ENCODE measurements at regions not wholly inside any gene's neighbourhood (a gene's known extent, or its start where the extent isn't known, plus 50 kb on each side); places are given as distances from the start of the nearest gene placed in this dataset.
"Not testable (repeated sequence)": the region's sequence is repeated elsewhere in the genome, so short reads cannot be mapped to it uniquely, and the experiment has no call there.

DNA sequence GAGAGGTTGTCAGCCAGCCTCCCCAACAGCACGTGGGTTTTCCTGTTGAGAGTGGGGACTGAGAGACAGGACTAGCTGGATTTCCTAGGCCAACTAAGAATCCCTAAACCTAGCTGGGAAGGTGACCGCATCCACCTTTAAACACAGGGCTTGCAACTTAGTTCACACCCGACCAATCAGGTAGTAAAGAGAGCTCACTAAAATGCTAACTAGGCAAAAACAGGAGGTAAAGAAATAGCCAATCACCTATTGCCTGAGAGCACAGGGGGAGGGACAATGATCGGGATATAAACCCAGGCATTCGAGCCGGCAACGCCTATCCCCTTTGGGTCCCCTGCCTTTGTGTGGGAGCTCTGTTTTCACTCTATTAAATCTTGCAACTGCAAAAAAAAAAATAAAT is 180.5 kb upstream of the TBX18 start:
- TF ChIP-seq, protein P1, sequence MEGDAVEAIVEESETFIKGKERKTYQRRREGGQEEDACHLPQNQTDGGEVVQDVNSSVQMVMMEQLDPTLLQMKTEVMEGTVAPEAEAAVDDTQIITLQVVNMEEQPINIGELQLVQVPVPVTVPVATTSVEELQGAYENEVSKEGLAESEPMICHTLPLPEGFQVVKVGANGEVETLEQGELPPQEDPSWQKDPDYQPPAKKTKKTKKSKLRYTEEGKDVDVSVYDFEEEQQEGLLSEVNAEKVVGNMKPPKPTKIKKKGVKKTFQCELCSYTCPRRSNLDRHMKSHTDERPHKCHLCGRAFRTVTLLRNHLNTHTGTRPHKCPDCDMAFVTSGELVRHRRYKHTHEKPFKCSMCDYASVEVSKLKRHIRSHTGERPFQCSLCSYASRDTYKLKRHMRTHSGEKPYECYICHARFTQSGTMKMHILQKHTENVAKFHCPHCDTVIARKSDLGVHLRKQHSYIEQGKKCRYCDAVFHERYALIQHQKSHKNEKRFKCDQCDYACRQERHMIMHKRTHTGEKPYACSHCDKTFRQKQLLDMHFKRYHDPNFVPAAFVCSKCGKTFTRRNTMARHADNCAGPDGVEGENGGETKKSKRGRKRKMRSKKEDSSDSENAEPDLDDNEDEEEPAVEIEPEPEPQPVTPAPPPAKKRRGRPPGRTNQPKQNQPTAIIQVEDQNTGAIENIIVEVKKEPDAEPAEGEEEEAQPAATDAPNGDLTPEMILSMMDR (IDR thresholded peaks at IDR 0.05) = not testable (repeated sequence)
- TF ChIP-seq EP300 (IDR thresholded peaks at IDR 0.05) = not testable (repeated sequence)
